Ascending aorta (tissue), 2 donors: ENCODE measurements at regions not wholly inside any gene's neighbourhood (a gene's known extent, or its start where the extent isn't known, plus 50 kb on each side); places are given as distances from the start of the nearest gene placed in this dataset.

Source experiments
- DNase-seq, 2 donors: peaks; one replicate each; pipeline ENCODE4 v3.0.0-alpha.2; 2019; ENCODE audit warnings: low spot score in 2 of 2
- H3K27ac ChIP-seq, 2 donors: fragments of 200-600 bp; sonication (generic); one replicate each; pipeline ENCODE4 v1.5.1; 2016 to 2017; ENCODE audit warnings: mild to moderate bottlenecking in 1 of 2
- H3K27me3 ChIP-seq: fragments of 200-600 bp; sonication (generic); one replicate; pipeline ENCODE4 v1.5.1; 2017
- H3K36me3 ChIP-seq, 2 donors: fragments of 200-600 bp; sonication (generic); one replicate each; pipeline ENCODE4 v1.5.1; 2016
- H3K4me1 ChIP-seq, 2 donors: fragments of 200-600 bp; sonication (generic); one replicate each; pipeline ENCODE4 v1.5.1; 2016 to 2017; ENCODE audit warnings: mild to moderate bottlenecking in 1 of 2
- H3K4me3 ChIP-seq, 2 donors: fragments of 200-600 bp; sonication (generic); one replicate each; pipeline ENCODE4 v1.5.1; 2016 to 2017; ENCODE audit warnings: mild to moderate bottlenecking in 1 of 2
- H3K9me3 ChIP-seq, 2 donors: fragments of 200-600 bp; sonication (generic); one replicate each; pipeline ENCODE4 v1.5.1; 2016
- intact Hi-C: fragments of 100-400 bp; cut with DNase I; formaldehyde crosslinking; loops from one replicate; pipeline ENCODE4 v1.15.1; 2023
- TF ChIP-seq, protein P1 (sequence below), 3 experiments: fragments of 200-600 bp in 2 of 3; fragments of 450-650 bp in 1 of 3; sonication (generic) in 2 of 3; IDR thresholded peaks; one replicate each; pipeline ENCODE4 v1.5.1; 2016 to 2019; ENCODE audit warnings: antibody characterized with exemption in 3 of 3, mild to moderate bottlenecking in 1 of 3, moderate library complexity in 1 of 3

DNA sequence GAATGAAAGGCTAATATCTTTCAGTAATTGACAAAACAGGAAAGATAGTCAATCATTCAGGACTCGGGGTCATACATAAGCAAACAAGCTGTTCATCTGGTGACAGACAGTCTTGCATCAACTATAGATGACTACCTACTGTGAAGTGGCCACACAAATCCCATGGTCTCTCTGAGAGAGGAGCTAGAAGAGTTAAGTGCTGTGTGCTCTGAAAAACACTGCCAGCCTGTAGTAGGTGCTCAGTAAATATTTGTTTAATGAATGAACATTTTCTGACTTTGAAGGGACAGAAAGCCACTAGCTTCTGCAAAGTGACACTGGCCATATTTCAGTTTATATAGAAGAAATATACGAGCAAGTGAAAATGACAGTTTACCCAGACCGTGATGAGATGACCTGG, 184.0 kb upstream of the CHAC2 start:
- intact Hi-C loops = no loop called here
- TF ChIP-seq, protein P1, sequence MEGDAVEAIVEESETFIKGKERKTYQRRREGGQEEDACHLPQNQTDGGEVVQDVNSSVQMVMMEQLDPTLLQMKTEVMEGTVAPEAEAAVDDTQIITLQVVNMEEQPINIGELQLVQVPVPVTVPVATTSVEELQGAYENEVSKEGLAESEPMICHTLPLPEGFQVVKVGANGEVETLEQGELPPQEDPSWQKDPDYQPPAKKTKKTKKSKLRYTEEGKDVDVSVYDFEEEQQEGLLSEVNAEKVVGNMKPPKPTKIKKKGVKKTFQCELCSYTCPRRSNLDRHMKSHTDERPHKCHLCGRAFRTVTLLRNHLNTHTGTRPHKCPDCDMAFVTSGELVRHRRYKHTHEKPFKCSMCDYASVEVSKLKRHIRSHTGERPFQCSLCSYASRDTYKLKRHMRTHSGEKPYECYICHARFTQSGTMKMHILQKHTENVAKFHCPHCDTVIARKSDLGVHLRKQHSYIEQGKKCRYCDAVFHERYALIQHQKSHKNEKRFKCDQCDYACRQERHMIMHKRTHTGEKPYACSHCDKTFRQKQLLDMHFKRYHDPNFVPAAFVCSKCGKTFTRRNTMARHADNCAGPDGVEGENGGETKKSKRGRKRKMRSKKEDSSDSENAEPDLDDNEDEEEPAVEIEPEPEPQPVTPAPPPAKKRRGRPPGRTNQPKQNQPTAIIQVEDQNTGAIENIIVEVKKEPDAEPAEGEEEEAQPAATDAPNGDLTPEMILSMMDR (IDR thresholded peaks at IDR 0.05) = no peak
- Histone ChIP-seq H3K9me3 (no peaks in the 10 kb centered on the region), H3K27ac (no peak overlapping the region), H3K4me3 (no peak overlapping the region), H3K27me3 (no peaks in the 10 kb centered on the region), H3K4me1 (no peaks in the 10 kb centered on the region), H3K36me3 (no peaks in the 10 kb centered on the region)
- no peak for DNase-seq

DNA sequence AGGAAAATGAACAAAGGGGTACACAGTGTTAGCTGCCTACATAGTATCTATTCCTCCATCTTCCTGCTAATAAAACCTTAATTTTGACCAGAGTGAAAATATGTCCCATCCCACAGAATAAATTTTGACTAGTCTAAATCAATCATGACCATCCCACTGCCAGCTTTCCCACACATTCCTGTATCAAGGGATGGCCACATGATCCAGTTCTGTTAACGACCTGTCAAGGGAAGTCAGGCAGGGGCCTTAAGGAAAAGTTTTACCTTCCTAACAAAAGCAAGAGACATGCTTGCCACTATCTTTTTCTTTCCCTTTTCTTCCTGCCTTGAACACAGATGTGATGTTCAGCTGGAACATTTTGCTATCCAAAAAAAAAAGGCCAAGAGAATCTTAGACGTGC, 185.0 kb upstream of the CHAC2 start:
- no peak for DNase-seq
- no peaks in the 10 kb centered on the region for H3K9me3 ChIP-seq
- no peak overlapping the region for H3K27ac ChIP-seq
- no peaks in the 10 kb centered on the region for H3K4me1 ChIP-seq
- no peaks in the 10 kb centered on the region for H3K36me3 ChIP-seq
- H3K4me3 ChIP-seq = no peak overlapping the region
- no peaks in the 10 kb centered on the region for H3K27me3 ChIP-seq
- intact Hi-C loops = no loop called here
- TF ChIP-seq, protein P1 (IDR thresholded peaks at IDR 0.05) = no peak

- Histone ChIP-seq H3K27ac (no peak overlapping the region), H3K27me3 (no peaks in the 10 kb centered on the region), H3K4me3 (no peak overlapping the region), H3K36me3 (no peaks in the 10 kb centered on the region), H3K4me1 (peaks cover 0 to 3% of the 10 kb centered on the region in 2 donors), H3K9me3 (no peaks in the 10 kb centered on the region)
- no peak for DNase-seq
- TF ChIP-seq, protein P1 (IDR thresholded peaks at IDR 0.05) = no peak
- intact Hi-C loops = no loop called here
These were observed 191.4 kb upstream of the CHAC2 start for GRCh38 chr2:53576166-53576565.

- Histone ChIP-seq H3K27ac (no peak overlapping the region), H3K4me3 (no peak overlapping the region), H3K36me3 (no peaks in the 10 kb centered on the region), H3K9me3 (no peaks in the 10 kb centered on the region), H3K4me1 (peaks cover 0 to 3% of the 10 kb centered on the region in 2 donors), H3K27me3 (no peaks in the 10 kb centered on the region)
- intact Hi-C loops = no loop called here
- DNase-seq = no peak
- TF ChIP-seq, protein P1 (IDR thresholded peaks at IDR 0.05) = no peak
These were observed 191.9 kb upstream of the CHAC2 start for GRCh38 chr2:53575721-53576124.

DNA sequence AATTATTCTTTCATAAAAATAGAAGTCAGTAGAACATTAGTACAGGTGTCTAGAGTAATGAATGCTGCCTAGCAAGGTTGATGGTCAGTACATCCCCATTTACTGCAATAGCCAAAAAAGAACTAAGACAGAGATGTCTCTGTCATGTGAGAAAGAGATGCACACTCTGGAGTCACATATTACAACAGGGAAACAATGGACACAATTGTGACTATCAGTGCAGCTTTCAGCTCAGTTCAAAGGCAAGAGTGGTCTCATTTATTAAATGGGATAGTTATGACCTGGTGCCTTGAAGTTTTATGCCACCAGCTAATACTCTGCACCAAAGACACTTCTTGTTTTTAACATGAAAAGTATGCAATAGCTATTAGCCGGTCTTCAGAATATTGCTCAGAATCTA, 194.9 kb upstream of the CHAC2 start:
- TF ChIP-seq, protein P1 (IDR thresholded peaks at IDR 0.05) = no peak

More for the DNA sequence above, 194.9 kb upstream of the CHAC2 start:
- H3K4me3 ChIP-seq = no peak overlapping the region
- no peaks in the 10 kb centered on the region for H3K27me3 ChIP-seq
- H3K9me3 ChIP-seq = no peaks in the 10 kb centered on the region
- DNase-seq = no peak
- H3K4me1 ChIP-seq = peaks cover 0 to 3% of the 10 kb centered on the region in 2 donors
- H3K27ac ChIP-seq = no peak overlapping the region
- no peaks in the 10 kb centered on the region for H3K36me3 ChIP-seq
- intact Hi-C loops = no loop called here
